Natural killer cell (primary cell): ENCODE measurements at regions not wholly inside any gene's neighbourhood (a gene's known extent, or its start where the extent isn't known, plus 50 kb on each side); places are given as distances from the start of the nearest gene placed in this dataset.

ENCODE experiments used
- ATAC-seq, 3 donors: fragments of 150-1000 bp in 2 of 3; fragments of 200-7000 bp in 1 of 3; cut with Tn5 transposase; 1 replicate in 1 of 3; 2 replicates in 2 of 3; pipeline ENCODE4 v1.10.0; 2021; ENCODE audit warnings: mild to moderate bottlenecking in 2 of 3, moderate library complexity in 2 of 3
- DNase-seq, 2 donors: peaks; one replicate each; pipeline versions ENCODE4 v3.0.0 to v3.0.0-alpha.2; 2013 to 2021; ENCODE audit warnings: mixed read lengths in 1 of 2
- H3K27ac ChIP-seq: one replicate; pipeline ENCODE4 v1.5.1; 2013; ENCODE audit warnings: mild to moderate bottlenecking, low read length
- H3K27me3 ChIP-seq: one replicate; pipeline ENCODE4 v1.6.1; 2013; ENCODE audit warnings: low read length; ENCODE audit not compliant: control insufficient read depth, insufficient read depth
- H3K36me3 ChIP-seq: one replicate; pipeline ENCODE4 v1.6.1; 2013; ENCODE audit warnings: low read length; ENCODE audit not compliant: control insufficient read depth, insufficient read depth
- H3K4me1 ChIP-seq: one replicate; pipeline ENCODE4 v1.6.1; 2013; ENCODE audit warnings: low read length; ENCODE audit not compliant: control insufficient read depth, insufficient read depth
- H3K4me3 ChIP-seq: one replicate; pipeline ENCODE4 v1.5.1; 2013; ENCODE audit warnings: low read length
- H3K9me3 ChIP-seq: one replicate; pipeline ENCODE4 v1.6.1; 2013; ENCODE audit warnings: low read length; ENCODE audit not compliant: control insufficient read depth, insufficient read depth
- H3K27ac Mint-ChIP-seq, 2 donors: one replicate each; pipeline ENCODE4 v1.8.0; 2022; ENCODE audit warnings: mild to moderate bottlenecking in 2 of 2, mixed read lengths in 2 of 2, moderate library complexity in 1 of 2
- H3K27me3 Mint-ChIP-seq, 2 donors: one replicate each; pipeline ENCODE4 v1.8.0; 2022; ENCODE audit warnings: low read depth in 2 of 2, mixed read lengths in 2 of 2
- H3K36me3 Mint-ChIP-seq: one replicate; pipeline ENCODE4 v1.8.0; 2022; ENCODE audit warnings: mixed read lengths
- H3K4me1 Mint-ChIP-seq, 2 donors: one replicate each; pipeline ENCODE4 v1.8.0; 2022; ENCODE audit warnings: mixed read lengths in 2 of 2
- H3K4me3 Mint-ChIP-seq: one replicate; pipeline ENCODE4 v1.8.0; 2022; ENCODE audit warnings: mild to moderate bottlenecking, moderate library complexity, mixed read lengths
- H3K9me3 Mint-ChIP-seq, 2 donors: one replicate each; pipeline ENCODE4 v1.8.0; 2022; ENCODE audit warnings: mixed read lengths in 2 of 2
- CTCF ChIP-seq: fragments of 200-600 bp; IDR thresholded peaks from one replicate; pipeline ENCODE4 v1.8.0; 2022; ENCODE audit warnings: antibody characterized with exemption
- WGBS: methylation state at CpG from one replicate; pipeline ENCODE4 v1.1.7; 2013; ENCODE audit warnings: missing lambda C conversion rate; ENCODE audit not compliant: insufficient coverage; 5-methylcytosine and 5-hydroxymethylcytosine counted together
- intact Hi-C: fragments of 100-400 bp; cut with micrococcal nuclease; formaldehyde crosslinking; loops from one replicate; pipeline ENCODE4 v1.14.2; 2022

GRCh38 chr2:145399131-145399530 is 879.2 kb upstream of the ZEB2 start:
- H3K27me3 ChIP-seq: no peaks in the 10 kb centered on the region
- no peaks in the 10 kb centered on the region for H3K36me3 ChIP-seq
- H3K4me3 Mint-ChIP-seq: no peak overlapping the region
- no peak overlapping the region for H3K27ac ChIP-seq
- no peaks in the 10 kb centered on the region for H3K36me3 Mint-ChIP-seq
- H3K27ac Mint-ChIP-seq: no peak overlapping the region
- H3K9me3 ChIP-seq: no peaks in the 10 kb centered on the region
- DNase-seq: no peak
- H3K4me3 ChIP-seq: no peak overlapping the region
- H3K9me3 Mint-ChIP-seq: no peaks in the 10 kb centered on the region
- no peaks in the 10 kb centered on the region for H3K4me1 Mint-ChIP-seq
- no peaks in the 10 kb centered on the region for H3K4me1 ChIP-seq
- no CpG with 5 or more reads among the region's 1 CpG for WGBS
- peaks cover 8 to 9% of the 10 kb centered on the region in 2 donors for H3K27me3 Mint-ChIP-seq
- TF ChIP-seq CTCF: no peak
- intact Hi-C loops: no loop called here
- no peak for ATAC-seq

- peaks cover 12 to 19% of the 10 kb centered on the region in 2 donors for H3K27me3 Mint-ChIP-seq
- no peaks in the 10 kb centered on the region for H3K9me3 ChIP-seq
- ATAC-seq (no peak), DNase-seq (no peak)
- TF ChIP-seq CTCF: no peak
- H3K36me3 ChIP-seq: no peaks in the 10 kb centered on the region
- no peak overlapping the region for H3K4me3 Mint-ChIP-seq
- H3K4me3 ChIP-seq: no peak overlapping the region
- no CpG with 5 or more reads among the region's 3 CpGs for WGBS
- H3K9me3 Mint-ChIP-seq: no peaks in the 10 kb centered on the region
- H3K27ac Mint-ChIP-seq: no peak overlapping the region
- H3K36me3 Mint-ChIP-seq: no peaks in the 10 kb centered on the region
- intact Hi-C loops: no loop called here
- H3K27ac ChIP-seq: no peak overlapping the region
- no peaks in the 10 kb centered on the region for H3K4me1 ChIP-seq
- H3K27me3 ChIP-seq: no peaks in the 10 kb centered on the region
- no peaks in the 10 kb centered on the region for H3K4me1 Mint-ChIP-seq
These were observed 874.3 kb upstream of the ZEB2 start for GRCh38 chr2:145394181-145394580.

DNA sequence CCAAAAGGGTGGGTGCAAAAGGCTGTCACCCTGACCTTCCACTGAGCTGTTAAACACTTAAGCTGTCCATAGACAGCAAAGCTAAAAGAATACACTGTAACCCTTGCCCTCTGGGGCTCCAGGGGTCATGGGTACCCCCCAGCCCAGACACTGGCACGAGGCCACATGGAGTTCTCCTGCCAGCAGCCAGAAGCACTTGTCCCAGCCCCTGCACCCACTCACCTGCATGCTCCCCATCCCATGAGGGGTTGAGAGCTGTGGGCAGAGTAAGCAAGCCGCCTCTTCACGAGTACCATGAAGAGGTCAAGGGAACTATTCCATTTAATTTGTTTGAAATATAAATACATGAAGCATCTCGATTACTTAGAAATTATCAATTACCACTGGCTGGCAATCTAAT is 867.1 kb upstream of the ZEB2 start:
- intact Hi-C loops: no loop called here
- no peak for TF ChIP-seq CTCF
- H3K27ac Mint-ChIP-seq: no peak overlapping the region
- H3K36me3 ChIP-seq: no peaks in the 10 kb centered on the region
- WGBS: 86% methylated on average over 1 of the region's 4 CpGs
- H3K4me3 Mint-ChIP-seq: no peak overlapping the region
- H3K4me3 ChIP-seq: no peak overlapping the region
- no peaks in the 10 kb centered on the region for H3K9me3 ChIP-seq
- peaks cover 3 to 9% of the 10 kb centered on the region in 2 donors for H3K27me3 Mint-ChIP-seq
- H3K4me1 Mint-ChIP-seq: no peaks in the 10 kb centered on the region
- no peaks in the 10 kb centered on the region for H3K36me3 Mint-ChIP-seq
- no peaks in the 10 kb centered on the region for H3K4me1 ChIP-seq
- H3K9me3 Mint-ChIP-seq: peaks cover 0 to 2% of the 10 kb centered on the region in 2 donors
- ATAC-seq: no peak
- no peaks in the 10 kb centered on the region for H3K27me3 ChIP-seq
- H3K27ac ChIP-seq: no peak overlapping the region
- no peak for DNase-seq

- H3K4me3 Mint-ChIP-seq: no peak overlapping the region
- no peak for ATAC-seq
- Histone ChIP-seq H3K9me3 (no peaks in the 10 kb centered on the region), H3K27me3 (no peaks in the 10 kb centered on the region), H3K4me1 (no peaks in the 10 kb centered on the region), H3K36me3 (no peaks in the 10 kb centered on the region), H3K4me3 (no peak overlapping the region), H3K27ac (no peak overlapping the region)
- no peaks in the 10 kb centered on the region for H3K4me1 Mint-ChIP-seq
- DNase-seq: no peak
- no peak for TF ChIP-seq CTCF
- WGBS: 100% methylated on average over 1 of the region's 1 CpG
- H3K27me3 Mint-ChIP-seq: peaks cover 5 to 15% of the 10 kb centered on the region in 2 donors
- intact Hi-C loops: no loop called here
- H3K27ac Mint-ChIP-seq: no peak overlapping the region
- no peaks in the 10 kb centered on the region for H3K36me3 Mint-ChIP-seq
- peaks cover 0 to 2% of the 10 kb centered on the region in 2 donors for H3K9me3 Mint-ChIP-seq
These were observed 864.0 kb upstream of the ZEB2 start for GRCh38 chr2:145383961-145384360.
